DND-41 (cell line): ENCODE measurements at regions not wholly inside any gene's neighbourhood (a gene's known extent, or its start where the extent isn't known, plus 50 kb on each side); places are given as distances from the start of the nearest gene placed in this dataset.

Experiments used
- EZH2 ChIP-seq: IDR thresholded peaks from 3 replicates; pipeline ENCODE4 v1.6.1; 2012; ENCODE audit warnings: borderline replicate concordance, low read depth, mild to moderate bottlenecking, moderate library complexity, low read length, inconsistent platforms; ENCODE audit not compliant: severe bottlenecking
- TF ChIP-seq, protein P1 (sequence below): IDR thresholded peaks from 2 replicates; pipeline ENCODE4 v1.5.1; 2012; ENCODE audit warnings: borderline replicate concordance, low read length, moderate library complexity, mild to moderate bottlenecking; ENCODE audit not compliant: poor library complexity, severe bottlenecking; ENCODE audit errors: extremely low read depth

DNA sequence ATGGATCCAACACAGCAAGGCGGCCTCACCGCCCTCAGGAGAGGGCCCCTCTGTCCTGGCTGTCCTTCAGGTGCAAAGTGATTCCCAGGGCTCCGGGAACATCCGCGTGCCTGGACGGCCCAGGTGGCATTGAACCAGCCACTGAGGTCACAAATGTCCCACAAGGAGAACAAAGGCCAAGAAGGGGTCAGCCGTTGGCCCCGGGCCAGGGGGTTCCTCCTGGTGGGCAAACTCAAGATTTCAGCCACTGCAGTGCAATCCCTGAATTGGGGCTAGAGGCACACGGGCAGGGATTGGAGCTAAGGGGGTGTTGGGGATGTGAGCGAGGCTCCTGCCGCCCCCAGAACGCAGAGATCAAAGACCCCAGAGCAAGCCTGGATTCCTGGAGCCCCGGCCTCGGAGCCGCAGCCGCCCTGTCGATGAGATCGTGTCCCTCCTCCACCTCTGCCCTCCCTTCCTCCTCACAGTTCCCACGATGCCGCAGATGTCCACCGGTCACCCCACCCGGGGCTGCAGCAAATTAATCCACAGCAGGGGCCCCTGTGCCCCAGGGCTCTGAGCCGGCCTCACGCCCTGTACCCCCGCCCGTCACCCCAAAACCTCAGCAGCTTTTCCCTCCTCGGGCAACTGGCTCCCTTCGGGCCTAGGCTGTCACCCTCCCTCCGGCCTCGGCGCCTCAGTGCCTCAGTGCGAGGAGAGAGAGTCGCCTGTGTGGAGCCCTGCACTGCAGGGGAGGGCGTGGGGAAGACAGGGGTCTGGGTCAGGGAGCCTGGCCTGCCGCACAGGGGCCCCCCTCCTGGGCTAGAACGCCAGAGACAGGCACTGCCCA is 56.7 kb upstream of the GALNT9 start:
- TF ChIP-seq, protein P1, sequence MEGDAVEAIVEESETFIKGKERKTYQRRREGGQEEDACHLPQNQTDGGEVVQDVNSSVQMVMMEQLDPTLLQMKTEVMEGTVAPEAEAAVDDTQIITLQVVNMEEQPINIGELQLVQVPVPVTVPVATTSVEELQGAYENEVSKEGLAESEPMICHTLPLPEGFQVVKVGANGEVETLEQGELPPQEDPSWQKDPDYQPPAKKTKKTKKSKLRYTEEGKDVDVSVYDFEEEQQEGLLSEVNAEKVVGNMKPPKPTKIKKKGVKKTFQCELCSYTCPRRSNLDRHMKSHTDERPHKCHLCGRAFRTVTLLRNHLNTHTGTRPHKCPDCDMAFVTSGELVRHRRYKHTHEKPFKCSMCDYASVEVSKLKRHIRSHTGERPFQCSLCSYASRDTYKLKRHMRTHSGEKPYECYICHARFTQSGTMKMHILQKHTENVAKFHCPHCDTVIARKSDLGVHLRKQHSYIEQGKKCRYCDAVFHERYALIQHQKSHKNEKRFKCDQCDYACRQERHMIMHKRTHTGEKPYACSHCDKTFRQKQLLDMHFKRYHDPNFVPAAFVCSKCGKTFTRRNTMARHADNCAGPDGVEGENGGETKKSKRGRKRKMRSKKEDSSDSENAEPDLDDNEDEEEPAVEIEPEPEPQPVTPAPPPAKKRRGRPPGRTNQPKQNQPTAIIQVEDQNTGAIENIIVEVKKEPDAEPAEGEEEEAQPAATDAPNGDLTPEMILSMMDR = no peak
- TF ChIP-seq EZH2 = no peak
